ENCODE measurements at regions not wholly inside any gene's neighbourhood (a gene's known extent, or its start where the extent isn't known, plus 50 kb on each side); places are given as distances from the start of the nearest gene placed in this dataset.

DNA sequence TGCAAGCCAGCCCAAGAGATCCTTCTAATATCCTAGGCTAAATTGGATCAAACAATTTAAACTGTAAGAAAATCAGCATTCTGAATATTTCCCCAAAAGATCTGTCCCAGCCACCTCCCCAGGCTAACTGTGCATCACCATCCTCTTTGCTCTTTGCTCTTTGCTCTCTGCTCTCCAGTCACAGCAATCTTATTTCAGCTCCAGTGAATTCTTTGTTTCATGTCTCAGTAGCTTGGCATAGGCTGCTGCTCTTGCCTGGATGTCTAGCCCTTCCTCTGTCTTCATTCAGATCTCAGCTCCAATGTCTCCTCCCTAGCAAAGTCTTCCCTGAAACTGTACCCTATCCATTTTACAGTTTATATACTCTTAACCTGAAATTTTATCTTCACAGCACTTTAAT lies 399.8 kb upstream of the USP15 start:
- Histone ChIP-seq H3K4me3 (ENCODE audit: low read depth, low read length) (no peak overlapping the region), H3K27ac (no peak overlapping the region), H3K9me3 (ENCODE audit: severe bottlenecking) (peaks cover 2% of the 10 kb centered on the region), H3K27me3 (ENCODE audit: insufficient read depth, low read depth, severe bottlenecking) (no peaks in the 10 kb centered on the region), H3K36me3 (no peaks in the 10 kb centered on the region)
- TF ChIP-seq, protein P1, sequence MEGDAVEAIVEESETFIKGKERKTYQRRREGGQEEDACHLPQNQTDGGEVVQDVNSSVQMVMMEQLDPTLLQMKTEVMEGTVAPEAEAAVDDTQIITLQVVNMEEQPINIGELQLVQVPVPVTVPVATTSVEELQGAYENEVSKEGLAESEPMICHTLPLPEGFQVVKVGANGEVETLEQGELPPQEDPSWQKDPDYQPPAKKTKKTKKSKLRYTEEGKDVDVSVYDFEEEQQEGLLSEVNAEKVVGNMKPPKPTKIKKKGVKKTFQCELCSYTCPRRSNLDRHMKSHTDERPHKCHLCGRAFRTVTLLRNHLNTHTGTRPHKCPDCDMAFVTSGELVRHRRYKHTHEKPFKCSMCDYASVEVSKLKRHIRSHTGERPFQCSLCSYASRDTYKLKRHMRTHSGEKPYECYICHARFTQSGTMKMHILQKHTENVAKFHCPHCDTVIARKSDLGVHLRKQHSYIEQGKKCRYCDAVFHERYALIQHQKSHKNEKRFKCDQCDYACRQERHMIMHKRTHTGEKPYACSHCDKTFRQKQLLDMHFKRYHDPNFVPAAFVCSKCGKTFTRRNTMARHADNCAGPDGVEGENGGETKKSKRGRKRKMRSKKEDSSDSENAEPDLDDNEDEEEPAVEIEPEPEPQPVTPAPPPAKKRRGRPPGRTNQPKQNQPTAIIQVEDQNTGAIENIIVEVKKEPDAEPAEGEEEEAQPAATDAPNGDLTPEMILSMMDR (IDR thresholded peaks at IDR 0.05; ENCODE audit: low read depth, low read length), result no peak
- DNase-seq, result no peak

DNA sequence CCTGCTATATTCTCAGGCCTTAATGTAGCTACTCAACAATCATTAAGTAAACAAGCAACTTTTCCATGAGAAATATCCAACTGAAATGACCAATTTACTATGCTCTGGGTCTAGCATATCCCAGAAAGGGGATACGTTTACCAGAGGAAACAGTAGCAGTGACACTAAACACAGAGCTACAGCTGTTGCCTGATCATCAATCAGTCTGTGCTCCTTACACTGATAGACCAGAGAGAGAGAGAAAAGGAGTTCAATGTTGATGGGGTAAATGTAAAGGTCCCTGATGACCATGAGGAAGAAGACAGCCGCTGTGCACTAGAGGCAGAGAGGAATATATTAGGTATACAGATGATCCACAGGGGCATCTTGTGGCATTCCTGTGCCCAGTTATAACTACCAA lies 397.2 kb upstream of the USP15 start:
- DNase-seq, result no peak
- Histone ChIP-seq H3K4me3 (ENCODE audit: low read depth, low read length) (no peak overlapping the region), H3K36me3 (no peaks in the 10 kb centered on the region), H3K27me3 (ENCODE audit: insufficient read depth, low read depth, severe bottlenecking) (no peaks in the 10 kb centered on the region), H3K9me3 (ENCODE audit: severe bottlenecking) (no peaks in the 10 kb centered on the region), H3K27ac (no peak overlapping the region)
- TF ChIP-seq, protein P1 (IDR thresholded peaks at IDR 0.05; ENCODE audit: low read depth, low read length), result no peak

DNA sequence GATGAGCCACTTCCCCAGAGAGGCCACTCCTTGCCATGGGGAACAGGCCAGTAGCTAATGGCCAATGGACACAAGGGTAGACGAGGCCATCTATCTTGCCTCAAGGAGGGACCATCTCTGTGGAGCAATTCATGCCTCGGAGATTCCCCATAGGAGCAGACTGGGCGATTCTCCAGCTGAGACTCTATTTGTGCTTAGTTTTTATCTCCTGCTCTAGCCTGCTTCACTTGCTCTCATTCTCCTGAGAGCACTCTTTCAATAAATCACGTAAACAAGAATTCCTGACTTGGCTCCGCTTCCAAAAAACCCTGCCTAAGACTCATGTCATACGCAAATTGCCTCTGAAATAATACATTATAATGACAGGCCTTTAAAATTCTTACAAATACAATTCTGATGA lies 396.4 kb upstream of the USP15 start:
- Histone ChIP-seq H3K27ac (no peak overlapping the region), H3K27me3 (ENCODE audit: insufficient read depth, low read depth, severe bottlenecking) (no peaks in the 10 kb centered on the region), H3K36me3 (no peaks in the 10 kb centered on the region), H3K9me3 (ENCODE audit: severe bottlenecking) (no peaks in the 10 kb centered on the region), H3K4me3 (ENCODE audit: low read depth, low read length) (no peak overlapping the region)
- TF ChIP-seq, protein P1 (IDR thresholded peaks at IDR 0.05; ENCODE audit: low read depth, low read length), result no peak
- no peak for DNase-seq

DNA sequence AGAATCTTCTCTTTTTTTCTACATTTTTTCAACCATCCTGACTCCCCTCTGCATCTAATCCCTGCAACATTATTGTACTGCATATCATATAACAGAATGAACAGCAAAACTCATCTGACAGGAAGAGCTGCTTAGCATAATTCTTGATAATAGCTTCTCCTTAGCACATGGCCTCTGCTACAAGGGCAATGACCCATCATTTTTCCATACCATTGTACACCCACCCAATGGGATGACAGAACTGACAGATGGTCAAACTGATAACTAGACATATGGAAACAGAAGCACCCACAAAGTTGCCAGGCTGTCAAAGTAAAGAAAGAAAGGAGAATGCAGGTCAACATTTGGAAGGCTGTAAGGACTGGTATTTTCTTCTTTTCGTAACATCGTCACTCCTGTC lies 390.4 kb upstream of the USP15 start:
- Histone ChIP-seq H3K27ac (0 out of 2 replicates have a peak overlapping the region, but pooled peaks have one; percentile 8), H3K4me3 (ENCODE audit: low read depth, low read length) (no peak overlapping the region), H3K9me3 (ENCODE audit: severe bottlenecking) (no peaks in the 10 kb centered on the region), H3K27me3 (ENCODE audit: insufficient read depth, low read depth, severe bottlenecking) (no peaks in the 10 kb centered on the region), H3K36me3 (no peaks in the 10 kb centered on the region)
- DNase-seq, result peak; percentile 19
- TF ChIP-seq, protein P1 (IDR thresholded peaks at IDR 0.05; ENCODE audit: low read depth, low read length), result no peak

DNA sequence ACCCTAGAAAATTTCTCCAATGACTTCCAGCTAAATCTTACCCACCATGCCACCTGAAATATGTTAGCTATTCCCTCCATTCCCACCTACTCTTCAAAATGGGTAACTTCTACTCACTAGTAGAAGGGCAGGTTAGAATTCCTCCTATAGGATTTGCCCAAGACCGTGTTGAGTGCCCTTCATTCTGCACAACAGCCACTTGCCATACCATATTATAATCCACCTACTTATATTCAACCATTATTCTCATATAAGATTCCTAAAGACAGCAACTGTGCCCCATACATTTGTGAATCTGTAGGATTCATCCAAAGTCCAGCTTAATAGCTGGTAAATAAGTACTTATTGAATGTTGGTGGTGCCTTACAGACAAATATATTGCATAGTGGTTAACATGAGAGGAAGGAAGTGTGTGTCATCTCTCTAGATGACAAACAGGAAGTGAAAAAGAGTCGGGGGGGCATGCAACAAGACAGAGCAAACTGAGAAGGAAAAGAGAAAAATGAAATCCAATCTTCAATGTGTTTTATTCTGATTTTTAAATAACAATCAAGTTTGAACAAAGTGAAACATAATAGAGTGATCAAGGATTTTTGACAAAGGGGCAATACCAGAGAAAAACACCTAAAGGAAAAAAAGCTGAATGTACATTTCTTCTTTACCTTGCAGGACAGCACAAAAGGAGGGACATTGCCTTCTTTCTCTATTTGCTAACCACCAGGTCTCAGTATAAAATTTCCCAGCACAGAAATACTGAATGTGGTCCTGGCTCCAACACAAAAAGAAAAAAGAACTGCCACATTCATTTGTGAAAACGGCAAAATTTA lies 389.3 kb upstream of the USP15 start:
- Histone ChIP-seq H3K27ac (no peak overlapping the region), H3K4me3 (ENCODE audit: low read depth, low read length) (no peak overlapping the region)

More for the DNA sequence above, 389.3 kb upstream of the USP15 start:
- Histone ChIP-seq H3K9me3 (ENCODE audit: severe bottlenecking) (no peaks in the 10 kb centered on the region), H3K36me3 (no peaks in the 10 kb centered on the region), H3K27me3 (ENCODE audit: insufficient read depth, low read depth, severe bottlenecking) (no peaks in the 10 kb centered on the region)
- TF ChIP-seq, protein P1 (IDR thresholded peaks at IDR 0.05; ENCODE audit: low read depth, low read length), result no peak
- no peak for DNase-seq

All from WERI-Rb-1 (cell line).